Activated gamma-delta T cell treated with anti-CD3 and anti-CD28 coated beads, Interleukin-2, amount 50 U/mL, for 16 hours (primary cell): ENCODE measurements at regions not wholly inside any gene's neighbourhood (a gene's known extent, or its start where the extent isn't known, plus 50 kb on each side); places are given as distances from the start of the nearest gene placed in this dataset.

Experiments used
- DNase-seq: peaks from one replicate; pipeline ENCODE4 v3.0.0-alpha.2; 2020; ENCODE audit warnings: low read depth

- DNase-seq = no peak
Observed at GRCh38 chr6:156053626-156054025, 598.0 kb upstream of the NOX3 start.

- DNase-seq = no peak
Observed at GRCh38 chr6:156046841-156047449, 591.3 kb upstream of the NOX3 start.

- no peak for DNase-seq
Observed at GRCh38 chr6:156046268-156046665, 590.6 kb upstream of the NOX3 start.

- DNase-seq = no peak
Observed at GRCh38 chr6:156045401-156046267, 590.0 kb upstream of the NOX3 start.

- DNase-seq = no peak
Observed at GRCh38 chr6:156033598-156033997, 578.0 kb upstream of the NOX3 start.

GRCh38 chr6:156031516-156031915 lies 575.9 kb upstream of the NOX3 start:
- no peak for DNase-seq

GRCh38 chr6:156030053-156030452 lies 574.4 kb upstream of the NOX3 start:
- DNase-seq = no peak

- no peak for DNase-seq
Observed at GRCh38 chr6:156029286-156029985, 573.8 kb upstream of the NOX3 start.

- DNase-seq = no peak
Observed at GRCh38 chr6:156028335-156029131, 572.9 kb upstream of the NOX3 start.

- no peak for DNase-seq
Observed at GRCh38 chr6:156027248-156027626, 571.6 kb upstream of the NOX3 start.

GRCh38 chr6:156026486-156027247 lies 571.0 kb upstream of the NOX3 start:
- no peak for DNase-seq

- DNase-seq = no peak
Observed at GRCh38 chr6:156024339-156024738, 568.7 kb upstream of the NOX3 start.

GRCh38 chr6:156021746-156022396 lies 566.2 kb upstream of the NOX3 start:
- no peak for DNase-seq

- no peak for DNase-seq
Observed at GRCh38 chr6:156017838-156018237, 562.2 kb upstream of the NOX3 start.

GRCh38 chr6:156016186-156016976 lies 560.7 kb upstream of the NOX3 start:
- DNase-seq = no peak

- DNase-seq = no peak
Observed at GRCh38 chr6:156013155-156013554, 557.5 kb upstream of the NOX3 start.

- DNase-seq = no peak
Observed at GRCh38 chr6:156009656-156010055, 554.0 kb upstream of the NOX3 start.

- no peak for DNase-seq
Observed at GRCh38 chr6:156004796-156005195, 549.2 kb upstream of the NOX3 start.

- no peak for DNase-seq
Observed at GRCh38 chr6:155996151-155996550, 540.5 kb upstream of the NOX3 start.

- DNase-seq = no peak
Observed at GRCh38 chr6:155995281-155995680, 539.6 kb upstream of the NOX3 start.
